Activated CD4-positive, alpha-beta memory T cell treated with anti-CD3 and anti-CD28 coated beads for 36 hours (primary cell): ENCODE measurements at regions not wholly inside any gene's neighbourhood (a gene's known extent, or its start where the extent isn't known, plus 50 kb on each side); places are given as distances from the start of the nearest gene placed in this dataset.

Experiments
- CTCF ChIA-PET: fragments of 350-600 bp; sonication (Branson Sonifier 250); formaldehyde crosslinking; loops from one replicate; lab custom pipeline; 2021; ENCODE audit warnings: antibody characterized with exemption, inconsistent platforms; lab: Charles Lee
- POLR2A ChIA-PET: fragments of 350-600 bp; sonication (Branson Sonifier 250); formaldehyde crosslinking; loops from one replicate; lab custom pipeline; 2021; ENCODE audit warnings: antibody characterized with exemption; lab: Charles Lee
- DNase-seq: peaks from one replicate; pipeline ENCODE4 v3.0.0-alpha.2; 2020
- H3K27ac Mint-ChIP-seq: one replicate; pipeline ENCODE4 v1.8.0; 2021; ENCODE audit warnings: mixed read lengths
- H3K27me3 Mint-ChIP-seq: one replicate; pipeline ENCODE4 v1.8.0; 2021; ENCODE audit warnings: mixed read lengths
- H3K36me3 Mint-ChIP-seq: one replicate; pipeline ENCODE4 v1.8.0; 2021; ENCODE audit warnings: mixed read lengths
- H3K4me1 Mint-ChIP-seq: one replicate; pipeline ENCODE4 v1.8.0; 2021; ENCODE audit warnings: low read depth, mixed read lengths
- H3K4me3 Mint-ChIP-seq: one replicate; pipeline ENCODE4 v1.8.0; 2021; ENCODE audit warnings: mild to moderate bottlenecking, mixed read lengths
- H3K9me3 Mint-ChIP-seq: one replicate; pipeline ENCODE4 v1.8.0; 2021; ENCODE audit warnings: mixed read lengths
- intact Hi-C: fragments of 100-400 bp; cut with micrococcal nuclease; formaldehyde crosslinking; loops from one replicate; pipeline ENCODE4 v1.15.1; 2023

DNA sequence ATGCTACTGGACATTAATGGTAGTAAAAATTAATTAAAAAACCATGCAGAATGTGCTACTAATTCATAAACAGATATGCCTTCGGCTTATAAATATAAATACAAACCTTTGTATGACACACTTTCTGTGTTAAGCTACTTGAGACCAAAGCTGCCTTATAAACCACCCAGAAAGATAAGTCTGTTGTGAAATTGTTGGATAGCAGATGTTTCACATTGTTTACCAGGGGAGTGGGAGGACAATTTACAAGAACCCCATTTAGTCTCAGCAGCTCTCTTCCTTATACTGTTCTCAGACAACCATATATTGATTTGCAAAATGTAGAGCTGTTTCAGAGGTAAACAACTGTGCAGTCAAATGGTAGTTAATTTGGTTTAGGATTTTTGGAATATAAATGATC is 524.4 kb downstream of the PRR16 start:
- no peak for DNase-seq
- peaks cover 4% of the 10 kb centered on the region for H3K9me3 Mint-ChIP-seq
- H3K4me3 Mint-ChIP-seq, result no peak overlapping the region
- CTCF ChIA-PET, result no interaction called here
- H3K27ac Mint-ChIP-seq, result no peak overlapping the region
- H3K4me1 Mint-ChIP-seq, result no peaks in the 10 kb centered on the region
- H3K27me3 Mint-ChIP-seq, result no peaks in the 10 kb centered on the region
- POLR2A ChIA-PET, result no interaction called here
- H3K36me3 Mint-ChIP-seq, result no peaks in the 10 kb centered on the region
- intact Hi-C loops, result no loop called here

DNA sequence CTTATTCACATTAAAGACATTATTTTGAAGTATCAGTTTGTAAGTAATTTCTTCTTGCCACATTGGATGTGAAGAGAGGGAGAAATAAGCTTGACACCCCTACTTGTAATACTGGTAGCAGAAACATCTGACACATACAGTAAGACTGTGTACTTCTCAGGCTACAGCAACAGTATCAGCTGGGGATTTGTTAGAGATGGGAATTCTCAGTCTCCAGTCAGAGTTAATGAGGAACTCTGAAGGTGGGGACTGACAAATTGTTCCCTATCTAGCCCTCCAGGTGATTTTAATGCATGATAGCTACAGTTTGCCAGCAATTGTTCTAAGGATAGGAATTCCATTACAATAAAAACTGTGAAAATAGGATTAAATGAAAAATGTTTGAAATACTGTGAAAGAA is 524.8 kb downstream of the PRR16 start:
- Mint-ChIP-seq H3K4me3 (no peak overlapping the region), H3K9me3 (peaks cover 6% of the 10 kb centered on the region), H3K27ac (no peak overlapping the region), H3K4me1 (no peaks in the 10 kb centered on the region), H3K27me3 (no peaks in the 10 kb centered on the region), H3K36me3 (no peaks in the 10 kb centered on the region)
- CTCF ChIA-PET, result no interaction called here
- POLR2A ChIA-PET, result no interaction called here
- intact Hi-C loops, result no loop called here
- DNase-seq, result no peak

DNA sequence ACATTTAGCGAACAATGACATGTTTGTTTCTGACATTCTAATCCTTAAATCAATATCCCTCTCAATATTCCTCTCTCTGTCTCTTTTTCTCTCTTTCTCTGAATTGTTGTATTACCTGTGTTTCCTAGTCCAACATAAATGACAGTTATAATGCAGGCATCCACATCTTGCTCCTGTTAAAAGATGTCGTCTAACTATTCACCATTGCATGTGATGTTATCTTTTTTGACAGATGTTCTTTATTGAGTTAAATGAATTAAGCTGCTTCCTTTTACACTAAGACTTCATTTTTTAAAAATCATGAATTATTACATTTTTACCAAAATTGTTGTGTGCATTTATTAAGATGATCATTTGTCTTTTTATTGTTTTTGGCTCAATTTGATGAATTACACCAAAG is 527.5 kb downstream of the PRR16 start:
- H3K9me3 Mint-ChIP-seq, result peaks cover 2% of the 10 kb centered on the region
- intact Hi-C loops, result no loop called here
- no peaks in the 10 kb centered on the region for H3K27me3 Mint-ChIP-seq
- CTCF ChIA-PET, result no interaction called here
- no peak overlapping the region for H3K4me3 Mint-ChIP-seq
- POLR2A ChIA-PET, result no interaction called here
- H3K27ac Mint-ChIP-seq, result no peak overlapping the region
- DNase-seq, result no peak
- no peaks in the 10 kb centered on the region for H3K4me1 Mint-ChIP-seq
- no peaks in the 10 kb centered on the region for H3K36me3 Mint-ChIP-seq

- DNase-seq, result no peak
- Mint-ChIP-seq H3K27me3 (no peaks in the 10 kb centered on the region), H3K9me3 (peaks cover 6% of the 10 kb centered on the region), H3K4me3 (no peak overlapping the region), H3K36me3 (no peaks in the 10 kb centered on the region), H3K4me1 (no peaks in the 10 kb centered on the region), H3K27ac (no peak overlapping the region)
- intact Hi-C loops, result no loop called here
- POLR2A ChIA-PET, result no interaction called here
- CTCF ChIA-PET, result no interaction called here
Measured at GRCh38 chr5:120994112-120994511, 530.0 kb downstream of the PRR16 start.

- ChIA-PET CTCF (no interaction called here), POLR2A (no interaction called here)
- intact Hi-C loops, result no loop called here
- Mint-ChIP-seq H3K27me3 (no peaks in the 10 kb centered on the region), H3K36me3 (no peaks in the 10 kb centered on the region), H3K9me3 (peaks cover 6% of the 10 kb centered on the region), H3K4me1 (no peaks in the 10 kb centered on the region), H3K4me3 (no peak overlapping the region), H3K27ac (no peak overlapping the region)
- DNase-seq, result no peak
Measured at GRCh38 chr5:120999550-120999949, 535.5 kb downstream of the PRR16 start.

DNA sequence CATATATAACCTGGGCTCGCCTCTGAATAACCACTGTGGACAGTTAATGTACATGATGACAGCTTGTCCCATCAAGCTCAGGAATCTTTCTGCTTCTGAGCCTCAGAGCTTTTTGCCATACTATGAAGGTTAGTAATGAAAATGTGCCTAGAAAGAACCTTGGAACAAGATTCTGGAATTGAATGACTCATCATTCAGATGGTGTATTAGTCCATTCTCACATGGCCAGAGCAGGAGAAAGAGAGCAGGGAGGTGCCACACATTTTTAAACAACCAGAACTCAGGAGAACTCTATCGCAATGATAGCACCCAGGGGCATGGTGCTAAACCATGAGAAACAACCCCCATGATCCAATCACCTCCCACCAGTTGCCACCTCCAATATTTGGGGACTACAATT is 542.1 kb downstream of the PRR16 start:
- CTCF ChIA-PET, result no interaction called here
- Mint-ChIP-seq H3K4me1 (no peaks in the 10 kb centered on the region), H3K9me3 (peaks cover 12% of the 10 kb centered on the region), H3K4me3 (no peak overlapping the region), H3K27me3 (no peaks in the 10 kb centered on the region), H3K36me3 (no peaks in the 10 kb centered on the region), H3K27ac (no peak overlapping the region)
- no peak for DNase-seq
- intact Hi-C loops, result no loop called here
- POLR2A ChIA-PET, result no interaction called here

DNA sequence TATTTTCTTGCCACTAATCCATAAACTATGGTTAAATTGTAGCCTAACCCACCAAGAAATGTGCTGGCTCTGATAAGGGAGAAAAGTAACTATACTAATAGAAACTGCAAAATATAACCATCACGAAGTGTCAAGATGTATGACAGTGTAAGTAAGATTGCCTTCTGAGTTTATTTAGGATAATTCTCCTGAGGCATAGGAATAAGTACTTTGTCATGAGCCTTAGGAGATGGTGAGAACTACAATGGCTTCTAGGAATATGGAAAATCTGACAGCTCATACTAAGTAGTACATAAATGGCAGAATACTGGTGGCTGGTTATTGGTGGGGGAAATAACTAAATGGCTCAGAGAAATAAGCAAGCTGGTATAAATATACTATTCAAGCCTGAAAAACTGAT is 543.9 kb downstream of the PRR16 start:
- H3K36me3 Mint-ChIP-seq, result no peaks in the 10 kb centered on the region
- no peaks in the 10 kb centered on the region for H3K4me1 Mint-ChIP-seq
- H3K4me3 Mint-ChIP-seq, result no peak overlapping the region
- H3K27ac Mint-ChIP-seq, result no peak overlapping the region
- ChIA-PET CTCF (no interaction called here), POLR2A (no interaction called here)
- intact Hi-C loops, result no loop called here
- H3K9me3 Mint-ChIP-seq, result peaks cover 12% of the 10 kb centered on the region
- H3K27me3 Mint-ChIP-seq, result no peaks in the 10 kb centered on the region
- DNase-seq, result no peak

DNA sequence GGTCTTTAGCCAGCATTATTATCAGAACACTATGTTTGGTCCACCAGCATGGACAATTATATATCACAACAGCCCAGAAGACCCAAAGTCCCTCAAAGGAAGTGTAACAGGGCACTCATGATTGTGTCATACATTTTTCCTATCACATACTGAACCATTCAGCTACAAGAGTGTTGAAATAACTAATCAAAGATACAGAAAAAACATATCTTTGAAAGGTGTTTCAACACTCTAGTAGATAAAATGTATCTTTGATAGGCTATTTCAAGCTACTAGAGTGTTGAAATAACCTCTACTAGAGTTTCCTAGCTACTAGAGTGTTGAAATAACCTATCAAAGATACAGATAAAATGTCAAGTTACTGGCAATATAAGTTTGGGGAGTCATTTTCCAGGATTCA is 545.0 kb downstream of the PRR16 start:
- ChIA-PET POLR2A (no interaction called here), CTCF (no interaction called here)
- Mint-ChIP-seq H3K4me3 (no peak overlapping the region), H3K27me3 (no peaks in the 10 kb centered on the region), H3K4me1 (no peaks in the 10 kb centered on the region), H3K9me3 (peaks cover 10% of the 10 kb centered on the region), H3K36me3 (no peaks in the 10 kb centered on the region), H3K27ac (no peak overlapping the region)
- DNase-seq, result no peak
- intact Hi-C loops, result no loop called here

DNA sequence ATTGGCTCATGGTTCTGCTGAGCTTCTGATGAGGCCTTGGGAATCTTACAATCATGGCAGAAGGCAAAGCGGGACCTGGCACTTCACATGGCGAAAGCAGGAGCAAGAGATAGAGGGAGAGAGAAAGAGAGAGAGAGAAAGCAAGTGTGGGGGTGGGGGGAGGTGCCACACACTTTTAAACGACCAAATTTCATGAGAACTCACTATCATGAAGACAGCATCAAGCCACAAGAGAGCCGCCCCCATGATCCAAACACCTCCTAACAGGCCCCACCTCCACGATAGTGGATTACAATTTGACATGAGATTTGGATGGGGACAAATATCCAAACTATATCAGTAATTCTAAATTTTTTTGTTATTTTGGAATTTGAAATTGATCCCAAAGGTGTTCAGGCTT is 553.9 kb downstream of the PRR16 start:
- H3K4me3 Mint-ChIP-seq, result no peak overlapping the region
- H3K27me3 Mint-ChIP-seq, result no peaks in the 10 kb centered on the region
- CTCF ChIA-PET, result no interaction called here
- H3K9me3 Mint-ChIP-seq, result peaks cover 6% of the 10 kb centered on the region
- DNase-seq, result no peak
- POLR2A ChIA-PET, result no interaction called here
- no peaks in the 10 kb centered on the region for H3K4me1 Mint-ChIP-seq
- no peaks in the 10 kb centered on the region for H3K36me3 Mint-ChIP-seq
- H3K27ac Mint-ChIP-seq, result no peak overlapping the region
- intact Hi-C loops, result no loop called here

DNA sequence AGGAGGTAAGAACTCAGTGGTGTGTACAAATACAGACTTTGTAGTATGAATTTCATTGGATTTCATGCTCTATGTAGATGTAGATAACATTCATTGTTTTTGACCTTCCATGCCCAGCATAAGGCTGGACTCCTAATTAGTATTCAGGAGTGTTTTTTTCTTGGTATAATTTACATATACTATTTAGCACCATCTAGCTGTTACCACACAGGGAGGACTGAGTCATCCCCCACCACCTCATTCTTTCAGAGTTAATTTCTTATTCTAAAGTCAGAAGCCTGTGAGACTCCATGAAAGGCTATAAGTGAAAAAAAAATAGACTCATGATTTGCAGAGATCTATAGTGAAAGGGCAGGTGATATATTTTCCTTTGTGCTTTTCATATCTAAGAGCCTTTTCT is 555.0 kb downstream of the PRR16 start:
- no peak overlapping the region for H3K4me3 Mint-ChIP-seq
- H3K36me3 Mint-ChIP-seq, result no peaks in the 10 kb centered on the region
- H3K9me3 Mint-ChIP-seq, result peaks cover 6% of the 10 kb centered on the region
- H3K27me3 Mint-ChIP-seq, result no peaks in the 10 kb centered on the region
- DNase-seq, result no peak
- no peak overlapping the region for H3K27ac Mint-ChIP-seq
- intact Hi-C loops, result no loop called here
- ChIA-PET POLR2A (no interaction called here), CTCF (no interaction called here)
- no peaks in the 10 kb centered on the region for H3K4me1 Mint-ChIP-seq

DNA sequence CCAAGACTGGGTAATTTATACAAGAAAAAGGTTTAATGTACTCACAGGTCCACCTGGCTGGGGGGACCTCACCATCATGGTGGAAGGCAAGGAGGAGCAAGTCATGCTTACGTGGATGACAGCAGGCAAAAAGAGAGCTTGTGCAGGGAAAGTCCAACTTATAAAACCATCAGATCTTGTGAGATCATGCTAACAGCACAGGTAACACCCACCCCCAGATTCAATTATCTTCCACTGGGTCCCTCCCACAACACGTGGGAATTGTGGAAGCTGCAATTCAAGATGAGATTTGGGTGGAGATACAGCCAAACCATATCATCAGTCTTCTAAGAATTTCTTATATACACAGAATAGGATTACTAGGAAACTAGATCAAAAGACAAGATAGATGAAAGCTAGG is 555.6 kb downstream of the PRR16 start:
- H3K27ac Mint-ChIP-seq, result no peak overlapping the region
- H3K4me3 Mint-ChIP-seq, result no peak overlapping the region
- peaks cover 6% of the 10 kb centered on the region for H3K9me3 Mint-ChIP-seq
- no peaks in the 10 kb centered on the region for H3K4me1 Mint-ChIP-seq
- POLR2A ChIA-PET, result no interaction called here
- intact Hi-C loops, result no loop called here
- no peaks in the 10 kb centered on the region for H3K27me3 Mint-ChIP-seq
- CTCF ChIA-PET, result no interaction called here
- no peaks in the 10 kb centered on the region for H3K36me3 Mint-ChIP-seq
- no peak for DNase-seq

DNA sequence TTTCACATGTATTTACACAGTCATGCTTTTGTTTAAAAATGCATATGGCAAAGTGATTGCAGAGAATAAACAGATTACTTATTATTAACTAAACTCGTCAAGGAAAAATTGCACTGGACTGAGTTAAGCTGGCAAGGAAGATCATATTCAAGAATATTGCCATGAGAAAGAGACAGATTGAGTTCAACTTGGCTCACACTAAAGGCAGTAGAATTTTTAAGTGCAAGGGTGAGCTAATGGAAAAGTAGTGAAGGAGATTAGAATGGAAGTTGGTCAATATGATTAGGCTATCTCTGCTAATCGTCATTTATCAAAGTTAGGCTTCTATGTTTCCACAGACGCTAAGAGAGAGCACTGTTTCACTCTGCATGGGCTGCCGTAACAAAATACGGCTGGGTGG is 557.6 kb downstream of the PRR16 start:
- Mint-ChIP-seq H3K9me3 (peaks cover 4% of the 10 kb centered on the region), H3K36me3 (no peaks in the 10 kb centered on the region), H3K27me3 (no peaks in the 10 kb centered on the region), H3K4me1 (no peaks in the 10 kb centered on the region), H3K4me3 (no peak overlapping the region), H3K27ac (no peak overlapping the region)
- CTCF ChIA-PET, result no interaction called here
- intact Hi-C loops, result no loop called here
- no peak for DNase-seq
- POLR2A ChIA-PET, result no interaction called here

DNA sequence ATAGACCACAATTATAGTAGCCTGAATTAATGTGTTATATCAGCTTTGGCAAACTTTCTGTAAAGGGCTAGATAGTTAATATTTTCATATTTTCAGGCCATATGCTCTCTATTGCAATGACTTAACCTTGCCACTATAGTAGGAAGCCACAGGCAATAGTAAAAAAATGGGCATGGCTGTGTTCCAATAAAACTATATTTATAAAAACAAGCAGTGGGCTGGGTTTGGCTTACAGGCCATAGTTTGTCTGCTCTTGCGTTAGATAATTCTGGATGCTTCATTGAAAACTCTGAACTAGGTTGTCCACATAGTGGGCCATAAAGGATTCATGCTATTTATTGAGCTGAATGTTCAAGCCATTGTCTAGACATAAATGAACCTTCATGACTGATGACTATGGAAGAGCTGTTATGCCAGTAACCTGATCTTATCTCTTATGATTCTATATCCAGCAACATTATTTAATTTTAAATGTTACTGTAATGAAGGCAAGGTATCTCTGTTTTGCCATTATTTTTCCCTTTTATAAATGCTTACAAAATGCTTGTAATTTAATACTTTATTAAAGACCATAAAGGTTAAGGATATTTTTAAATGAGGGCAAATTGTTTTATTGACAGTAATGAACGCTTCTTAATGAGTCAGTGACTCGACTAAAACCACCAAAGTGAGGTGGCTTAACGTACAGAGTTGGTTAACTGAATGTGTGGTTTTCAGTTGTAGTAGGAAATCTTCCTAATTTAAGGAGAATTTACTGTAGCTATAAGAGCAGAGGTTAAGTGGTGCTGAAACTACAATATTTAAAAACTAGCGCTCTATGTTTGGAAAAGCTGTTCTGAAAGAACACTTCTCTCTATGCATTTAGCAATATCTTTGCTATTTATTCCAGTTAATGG is 560.6 kb downstream of the PRR16 start:
- intact Hi-C loops, result no loop called here

More for the DNA sequence above, 560.6 kb downstream of the PRR16 start:
- no peaks in the 10 kb centered on the region for H3K36me3 Mint-ChIP-seq
- no peak overlapping the region for H3K27ac Mint-ChIP-seq
- no peaks in the 10 kb centered on the region for H3K27me3 Mint-ChIP-seq
- no peaks in the 10 kb centered on the region for H3K4me1 Mint-ChIP-seq
- H3K4me3 Mint-ChIP-seq, result no peak overlapping the region
- no peaks in the 10 kb centered on the region for H3K9me3 Mint-ChIP-seq
- POLR2A ChIA-PET, result no interaction called here
- CTCF ChIA-PET, result no interaction called here
- DNase-seq, result no peak
